ENCODE measurements at regions not wholly inside any gene's neighbourhood (a gene's known extent, or its start where the extent isn't known, plus 50 kb on each side); places are given as distances from the start of the nearest gene placed in this dataset.

GRCh38 chr15:87145696-87146095, 1066.0 kb downstream of the AGBL1 start (continued):
- no peak for TF ChIP-seq MAZ (IDR thresholded peaks at IDR 0.05; ENCODE audit: borderline replicate concordance, low read depth, low read length)

GRCh38 chr15:87144775-87145174, 1065.1 kb downstream of the AGBL1 start:
- no peak for FAIRE-seq

DNA sequence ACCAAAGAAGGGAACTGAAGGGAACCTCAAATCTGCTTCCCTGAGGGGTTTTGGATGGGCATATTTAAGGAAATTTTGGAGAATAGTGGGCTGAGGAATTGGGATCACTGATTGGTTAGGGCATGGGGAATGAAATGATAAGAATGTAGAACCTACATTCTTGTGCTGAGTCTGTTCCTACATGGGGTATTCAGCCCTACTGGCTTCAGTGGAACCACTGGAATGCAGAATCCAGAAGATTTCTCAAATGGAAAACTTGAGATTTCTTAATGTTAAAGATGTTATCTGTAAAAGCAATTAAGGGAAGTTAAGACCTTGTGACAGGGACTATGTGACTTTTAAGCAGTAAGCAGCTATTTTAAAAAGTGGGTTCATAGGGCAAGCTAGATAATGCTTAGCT, 1062.4 kb downstream of the AGBL1 start:
- Histone ChIP-seq H3K27ac (no peak overlapping the region), H3K4me1 (no peaks in the 10 kb centered on the region), H3K4me3 (no peak overlapping the region), H3K9me3 (no peaks in the 10 kb centered on the region), H3K4me2 (no peak overlapping the region)
- DNase-seq (ENCODE audit: low read depth in 1 of 2, low spot score in 1 of 2) (no peak), ATAC-seq (no peak), FAIRE-seq (no peak)
- no peak for TF ChIP-seq CBX2 (IDR thresholded peaks at IDR 0.05; ENCODE audit: borderline replicate concordance, low read depth)
- TF ChIP-seq HOXB13 (CRISPR knock-in tag; IDR thresholded peaks at IDR 0.05; ENCODE audit: low read depth), result no peak
- TF ChIP-seq HEYL (CRISPR knock-in tag; IDR thresholded peaks at IDR 0.05), result no peak
- no peak for TF ChIP-seq TP53 (CRISPR knock-in tag; IDR thresholded peaks at IDR 0.05)
- no peak for TF ChIP-seq POLR2AphosphoS2 (conservative IDR thresholded peaks at IDR 0.05; ENCODE audit: low read length)
- TF ChIP-seq ZSCAN20 (CRISPR knock-in tag; IDR thresholded peaks at IDR 0.05), result no peak
- TF ChIP-seq RNF2 (IDR thresholded peaks at IDR 0.05; ENCODE audit: borderline replicate concordance, low read depth), result no peak
- no peak for TF ChIP-seq NPAS2 (CRISPR knock-in tag; IDR thresholded peaks at IDR 0.05; ENCODE audit: borderline replicate concordance)
- TF ChIP-seq HOXA7 (CRISPR knock-in tag; IDR thresholded peaks at IDR 0.05), result no peak
- POLR2A ChIA-PET, result no interaction called here
- CTCF ChIA-PET, result no interaction called here

More at GRCh38 chr15:87144775-87145174, 1065.1 kb downstream of the AGBL1 start:
- Histone ChIP-seq H3K4me3 (no peak overlapping the region), H3K9me3 (no peaks in the 10 kb centered on the region), H3K4me2 (no peak overlapping the region), H3K27ac (no peak overlapping the region), H3K4me1 (no peaks in the 10 kb centered on the region)
- ChIA-PET CTCF (no interaction called here), POLR2A (no interaction called here)
- ATAC-seq (no peak), DNase-seq (ENCODE audit: low read depth in 1 of 2, low spot score in 1 of 2) (no peak)
- TF ChIP-seq ZC3H11A (IDR thresholded peaks at IDR 0.05), result no peak
- TF ChIP-seq FOSL2 (IDR thresholded peaks at IDR 0.05), result no peak
- TF ChIP-seq FOSL2 (CRISPR knock-in tag; IDR thresholded peaks at IDR 0.05), result no peak
- no peak for TF ChIP-seq FOSB (CRISPR knock-in tag; IDR thresholded peaks at IDR 0.05)
- TF ChIP-seq CHD4 (IDR thresholded peaks at IDR 0.05; ENCODE audit: borderline replicate concordance), result no peak
- TF ChIP-seq NFE2L2 (conservative IDR thresholded peaks at IDR 0.05; ENCODE audit: low read length), result no peak
- no peak for TF ChIP-seq HEYL (CRISPR knock-in tag; IDR thresholded peaks at IDR 0.05)
- WGBS (ENCODE audit: missing lambda C conversion rate), result 0% methylated on average over 1 of the region's 1 CpG

- Histone ChIP-seq H3K4me2 (no peak overlapping the region), H3K9me3 (no peaks in the 10 kb centered on the region), H3K4me1 (no peaks in the 10 kb centered on the region), H3K27ac (no peak overlapping the region), H3K4me3 (no peak overlapping the region)
- TF ChIP-seq NPAS2 (CRISPR knock-in tag; IDR thresholded peaks at IDR 0.05; ENCODE audit: borderline replicate concordance), result no peak
- TF ChIP-seq, protein P1, sequence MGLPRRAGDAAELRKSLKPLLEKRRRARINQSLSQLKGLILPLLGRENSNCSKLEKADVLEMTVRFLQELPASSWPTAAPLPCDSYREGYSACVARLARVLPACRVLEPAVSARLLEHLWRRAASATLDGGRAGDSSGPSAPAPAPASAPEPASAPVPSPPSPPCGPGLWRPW (IDR thresholded peaks at IDR 0.05), result no peak
- TF ChIP-seq RCOR1 (IDR thresholded peaks at IDR 0.05; ENCODE audit: low read depth, low read length), result no peak
- no peak for TF ChIP-seq HDAC2 (IDR thresholded peaks at IDR 0.05)
- no peak for TF ChIP-seq ZNF302 (CRISPR knock-in tag; IDR thresholded peaks at IDR 0.05)
- TF ChIP-seq ZFP36 (IDR thresholded peaks at IDR 0.05; ENCODE audit: borderline replicate concordance, partially characterized antibody), result no peak
- TF ChIP-seq BHLHE40 (IDR thresholded peaks at IDR 0.05; ENCODE audit: low read depth, low read length), result no peak
- no peak for TF ChIP-seq EHF (CRISPR knock-in tag; IDR thresholded peaks at IDR 0.05)
- TF ChIP-seq CEBPB (IDR thresholded peaks at IDR 0.05), result no peak
- TF ChIP-seq TFCP2L1 (CRISPR knock-in tag; IDR thresholded peaks at IDR 0.05), result no peak
- no peak for TF ChIP-seq CBX2 (IDR thresholded peaks at IDR 0.05; ENCODE audit: borderline replicate concordance, low read depth)
- no peak for TF ChIP-seq CBX8 (IDR thresholded peaks at IDR 0.05)
- TF ChIP-seq RFX5 (IDR thresholded peaks at IDR 0.05), result no peak
- no peak for TF ChIP-seq PHF8 (IDR thresholded peaks at IDR 0.05; ENCODE audit: borderline replicate concordance, low read depth)
- TF ChIP-seq, protein P2, sequence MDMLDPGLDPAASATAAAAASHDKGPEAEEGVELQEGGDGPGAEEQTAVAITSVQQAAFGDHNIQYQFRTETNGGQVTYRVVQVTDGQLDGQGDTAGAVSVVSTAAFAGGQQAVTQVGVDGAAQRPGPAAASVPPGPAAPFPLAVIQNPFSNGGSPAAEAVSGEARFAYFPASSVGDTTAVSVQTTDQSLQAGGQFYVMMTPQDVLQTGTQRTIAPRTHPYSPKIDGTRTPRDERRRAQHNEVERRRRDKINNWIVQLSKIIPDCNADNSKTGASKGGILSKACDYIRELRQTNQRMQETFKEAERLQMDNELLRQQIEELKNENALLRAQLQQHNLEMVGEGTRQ (IDR thresholded peaks at IDR 0.05), result no peak
- TF ChIP-seq, protein P3, sequence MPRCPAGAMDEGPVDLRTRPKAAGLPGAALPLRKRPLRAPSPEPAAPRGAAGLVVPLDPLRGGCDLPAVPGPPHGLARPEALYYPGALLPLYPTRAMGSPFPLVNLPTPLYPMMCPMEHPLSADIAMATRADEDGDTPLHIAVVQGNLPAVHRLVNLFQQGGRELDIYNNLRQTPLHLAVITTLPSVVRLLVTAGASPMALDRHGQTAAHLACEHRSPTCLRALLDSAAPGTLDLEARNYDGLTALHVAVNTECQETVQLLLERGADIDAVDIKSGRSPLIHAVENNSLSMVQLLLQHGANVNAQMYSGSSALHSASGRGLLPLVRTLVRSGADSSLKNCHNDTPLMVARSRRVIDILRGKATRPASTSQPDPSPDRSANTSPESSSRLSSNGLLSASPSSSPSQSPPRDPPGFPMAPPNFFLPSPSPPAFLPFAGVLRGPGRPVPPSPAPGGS (IDR thresholded peaks at IDR 0.05), result no peak
- no peak for TF ChIP-seq ESRRA (IDR thresholded peaks at IDR 0.05; ENCODE audit: borderline replicate concordance, low read length)
- no peak for TF ChIP-seq E2F6 (IDR thresholded peaks at IDR 0.05; ENCODE audit: borderline replicate concordance, low read depth)
- no peak for TF ChIP-seq RAD21 (conservative IDR thresholded peaks at IDR 0.05 in 1 of 2, IDR thresholded peaks at IDR 0.05 in 1 of 2)
- TF ChIP-seq FOXS1 (CRISPR knock-in tag; IDR thresholded peaks at IDR 0.05), result no peak
- POLR2A ChIA-PET, result no interaction called here
- no peak for FAIRE-seq
- no peak for DNase-seq (ENCODE audit: low read depth in 1 of 2, low spot score in 1 of 2)
- no peak for ATAC-seq
- CTCF ChIA-PET, result no interaction called here
Measured at GRCh38 chr15:87135109-87135508, 1055.4 kb downstream of the AGBL1 start.
